ENCODE measurements at regions not wholly inside any gene's neighbourhood (a gene's known extent, or its start where the extent isn't known, plus 50 kb on each side); places are given as distances from the start of the nearest gene placed in this dataset.

DNA sequence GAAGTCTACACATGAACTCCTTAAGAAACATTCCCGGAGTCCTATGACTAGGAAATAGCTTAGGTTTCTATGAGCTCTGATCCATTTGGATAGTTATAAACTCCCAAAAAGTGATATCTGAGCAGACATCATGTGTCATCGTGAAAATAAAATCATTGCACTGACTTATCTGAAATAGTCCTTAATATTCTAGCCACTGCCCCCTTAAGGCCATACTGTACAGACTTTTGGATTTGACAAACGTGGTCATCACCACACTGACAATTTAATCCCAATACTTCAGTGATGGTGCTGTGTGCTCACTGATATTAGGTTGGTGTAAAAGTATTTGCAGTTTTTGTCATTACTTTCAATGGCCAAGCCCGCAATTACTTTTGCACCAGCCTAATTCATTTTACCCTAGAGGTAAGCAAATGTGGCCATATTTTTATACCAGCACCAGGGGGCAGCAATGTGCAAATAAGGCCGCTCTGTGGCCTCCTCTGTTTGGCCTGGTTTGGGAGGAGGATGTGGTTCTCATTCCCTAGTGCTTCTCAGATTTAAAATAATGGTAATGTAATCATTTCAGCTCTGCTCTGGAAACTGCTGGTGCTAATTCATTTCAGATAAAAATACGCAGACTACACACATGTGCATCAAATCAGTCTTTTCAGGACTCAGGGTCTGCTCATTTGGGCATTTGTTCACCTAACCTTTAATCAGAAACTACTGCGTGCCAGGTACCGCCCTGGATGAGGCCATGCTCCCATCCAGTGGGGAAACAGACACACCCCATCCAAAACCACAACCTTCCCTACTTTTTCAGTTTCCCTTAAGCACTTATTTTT is 196.4 kb upstream of the C1QTNF7 start:
- DNase-seq (ENCODE audit: low read depth in 2 of 2), result peak; percentile 48 to 55

- no peak for DNase-seq (ENCODE audit: low read depth in 2 of 2)
Measured at GRCh38 chr4:15232366-15233263, 195.2 kb upstream of the C1QTNF7 start.

DNA sequence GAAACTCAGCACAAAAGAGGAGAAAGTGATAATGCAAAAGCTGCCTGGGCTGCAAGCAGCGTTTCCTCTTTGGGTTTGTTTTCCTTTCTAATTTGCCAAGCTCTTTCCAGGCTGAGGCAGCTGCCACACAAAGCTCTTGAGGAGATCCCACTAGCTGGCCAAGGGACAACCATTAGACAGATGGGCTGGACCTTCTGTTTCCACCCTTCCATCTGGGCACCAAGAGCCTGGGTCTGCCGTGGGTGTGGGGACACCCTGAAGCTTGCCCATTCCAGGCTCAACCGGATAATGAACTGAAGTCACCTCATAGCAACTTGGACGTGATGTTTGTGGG is 194.6 kb upstream of the C1QTNF7 start:
- DNase-seq (ENCODE audit: low read depth in 2 of 2), result no peak

DNA sequence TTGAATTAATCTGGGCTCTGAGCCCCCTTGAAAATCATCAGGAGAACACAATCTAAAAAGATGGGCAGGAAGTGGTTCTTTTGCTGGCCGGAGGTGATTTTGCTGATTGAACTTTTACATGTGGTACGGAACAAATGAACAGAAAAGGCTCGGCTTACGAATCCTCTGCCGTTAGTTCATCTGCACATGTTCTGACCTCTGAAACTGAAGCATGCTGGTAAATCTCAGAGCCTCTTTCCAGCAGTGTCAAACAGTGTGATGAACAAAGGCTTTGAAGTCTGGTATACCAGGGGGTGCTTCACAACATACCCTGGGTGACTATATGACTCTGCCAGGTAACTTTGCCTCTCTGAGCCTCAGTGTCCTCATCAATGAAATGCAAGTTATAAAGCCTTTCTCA is 194.2 kb upstream of the C1QTNF7 start:
- no peak for DNase-seq (ENCODE audit: low read depth in 2 of 2)

DNA sequence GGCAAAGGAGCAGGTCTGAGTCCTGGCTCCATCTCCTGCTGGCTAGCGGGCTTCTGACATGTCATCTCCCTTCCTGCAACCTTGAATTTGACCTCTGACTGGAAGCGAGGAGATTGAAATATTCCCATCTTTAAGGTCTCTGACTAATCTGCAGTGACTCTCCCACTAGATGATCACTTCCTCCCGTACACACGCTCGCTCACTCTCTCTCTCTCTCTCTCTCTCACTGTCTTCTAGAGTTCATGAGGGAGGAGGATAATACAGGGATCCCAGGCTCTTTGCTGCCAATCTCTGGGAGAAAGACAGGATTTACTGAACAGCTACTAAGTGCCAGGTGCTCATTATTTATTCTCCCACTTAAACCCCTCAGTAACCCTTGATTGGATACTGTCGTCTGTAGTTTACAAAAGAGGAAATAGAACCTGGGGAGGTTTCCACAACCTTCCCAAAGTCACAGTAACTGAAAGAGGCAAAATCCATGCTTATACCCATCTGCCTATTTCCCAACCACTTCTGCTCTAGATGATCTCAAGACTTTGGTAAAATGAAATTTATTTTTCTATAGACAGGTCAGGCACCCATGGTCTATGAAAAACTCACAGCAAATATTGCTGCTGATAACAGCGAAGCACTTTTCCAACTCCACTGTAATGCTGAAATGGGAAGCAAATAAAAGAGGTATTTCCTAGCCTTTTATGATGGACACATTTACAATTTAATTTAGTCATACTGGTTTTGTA is 193.5 kb upstream of the C1QTNF7 start:
- no peak for DNase-seq (ENCODE audit: low read depth in 2 of 2)

DNA sequence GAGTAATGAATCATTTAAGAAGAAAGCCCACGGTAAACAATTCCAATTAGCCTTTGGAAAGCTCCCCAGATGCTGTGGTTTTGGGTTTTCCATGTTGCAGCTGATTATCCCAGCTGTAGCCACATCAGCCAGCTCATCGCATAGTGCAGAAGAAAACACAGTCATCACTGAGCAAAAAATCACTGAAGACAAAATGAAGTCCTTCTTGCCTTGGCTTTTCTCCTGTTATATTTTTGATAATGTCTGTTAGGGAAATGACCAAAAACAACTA is 193.0 kb upstream of the C1QTNF7 start:
- DNase-seq (ENCODE audit: low read depth in 2 of 2), result no peak

DNA sequence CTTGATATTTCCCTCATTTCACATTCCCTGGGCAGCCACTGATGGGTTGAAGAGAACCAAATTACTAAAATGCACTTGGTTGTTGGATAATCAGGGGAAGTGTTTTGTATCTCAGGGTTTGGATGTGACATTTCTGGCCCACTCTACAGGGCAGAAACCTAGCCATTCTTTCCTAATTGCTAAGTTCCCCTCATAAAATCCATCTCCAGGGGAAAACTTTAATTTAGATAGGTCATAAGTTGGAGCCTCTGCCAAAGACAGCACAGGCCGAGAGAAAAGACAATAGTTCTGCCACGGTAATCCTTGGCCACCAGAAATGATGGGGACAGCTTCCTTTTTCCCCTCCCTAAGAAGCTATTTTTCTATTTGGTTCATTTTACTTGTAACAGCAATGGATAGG is 192.7 kb upstream of the C1QTNF7 start:
- DNase-seq (ENCODE audit: low read depth in 2 of 2), result no peak

DNA sequence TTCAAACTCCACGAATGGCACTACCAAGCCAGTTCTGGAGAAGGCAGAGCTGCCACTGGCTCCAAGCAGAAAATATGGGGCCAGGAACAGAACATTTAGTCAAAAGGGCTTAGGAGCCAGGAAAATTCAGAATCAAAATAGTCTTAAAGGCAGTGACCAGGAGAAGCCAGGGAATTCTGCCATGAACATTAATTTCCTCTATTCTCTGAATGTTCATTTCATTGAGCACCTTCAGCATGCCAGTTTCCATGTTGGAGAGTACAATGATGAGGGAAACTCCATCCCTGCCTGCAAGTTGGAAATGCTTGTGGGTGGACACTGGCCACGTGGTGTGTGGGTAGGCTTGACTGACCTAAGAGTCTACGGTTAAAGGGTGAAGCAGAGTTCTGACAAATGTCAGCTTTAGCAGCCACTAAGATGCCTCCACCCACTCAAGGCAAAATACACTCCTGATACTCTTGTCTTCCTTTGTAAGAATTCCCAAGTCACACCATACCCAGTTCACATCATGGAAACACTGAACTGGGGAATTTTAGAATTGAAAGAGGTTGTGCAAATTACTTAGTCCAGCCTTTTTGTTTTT is 190.1 kb upstream of the C1QTNF7 start:
- no peak for DNase-seq (ENCODE audit: low read depth in 2 of 2)

DNA sequence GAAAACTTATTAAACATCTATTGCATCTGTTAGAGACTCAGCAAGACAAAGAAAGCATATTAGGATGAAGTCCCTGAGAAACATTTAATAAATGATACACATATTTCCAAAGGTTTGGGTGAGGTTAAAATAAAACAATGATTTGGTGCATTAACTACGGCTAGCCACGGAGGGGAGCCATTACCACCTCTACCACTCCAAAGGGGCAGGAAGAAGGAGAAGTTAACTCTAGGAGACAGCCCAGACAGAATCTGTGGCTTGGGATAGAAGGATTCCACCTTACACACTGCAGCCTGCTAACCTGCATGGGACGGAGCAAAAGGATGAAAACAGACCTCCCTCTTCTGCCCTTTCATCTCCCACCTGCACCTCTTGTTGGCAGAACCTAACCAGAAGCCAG is 189.1 kb upstream of the C1QTNF7 start:
- DNase-seq (ENCODE audit: low read depth in 2 of 2), result no peak

GRCh38 chr4:15239866-15240265 is 188.0 kb upstream of the C1QTNF7 start:
- DNase-seq (ENCODE audit: low read depth in 2 of 2), result no peak

GRCh38 chr4:15240764-15241163 is 187.1 kb upstream of the C1QTNF7 start:
- DNase-seq (ENCODE audit: low read depth in 2 of 2), result no peak

- no peak for DNase-seq (ENCODE audit: low read depth in 2 of 2)
Measured at GRCh38 chr4:15242021-15242420, 185.8 kb upstream of the C1QTNF7 start.

DNA sequence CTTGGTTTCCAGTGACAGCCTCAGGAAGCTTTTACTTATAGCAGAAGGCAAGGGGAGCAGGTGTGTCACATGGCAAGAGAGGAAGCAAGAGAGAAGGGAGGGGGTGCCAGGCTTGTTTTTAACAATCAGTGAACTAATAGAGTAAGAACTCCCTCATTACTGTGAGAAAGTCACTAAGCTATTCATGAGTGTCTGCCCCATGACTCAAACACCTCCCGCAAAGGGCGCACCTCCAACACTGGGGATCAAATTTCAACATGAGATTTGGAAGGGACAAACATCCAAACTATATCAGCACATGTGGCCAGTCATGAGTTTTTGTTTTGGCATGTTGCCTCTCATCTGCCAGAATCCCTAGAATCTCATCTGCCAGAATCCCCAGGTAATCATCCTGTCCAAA is 183.5 kb upstream of the C1QTNF7 start:
- no peak for DNase-seq (ENCODE audit: low read depth in 2 of 2)

GRCh38 chr4:15245006-15245530 is 182.8 kb upstream of the C1QTNF7 start:
- DNase-seq (ENCODE audit: low read depth in 2 of 2), result no peak

GRCh38 chr4:15250021-15250441 is 177.8 kb upstream of the C1QTNF7 start:
- no peak for DNase-seq (ENCODE audit: low read depth in 2 of 2)

GRCh38 chr4:15253349-15253748 is 174.5 kb upstream of the C1QTNF7 start:
- DNase-seq (ENCODE audit: low read depth in 2 of 2), result no peak

- DNase-seq (ENCODE audit: low read depth in 2 of 2), result no peak
Measured at GRCh38 chr4:15254236-15254880, 173.5 kb upstream of the C1QTNF7 start.

GRCh38 chr4:15255537-15255936 is 172.3 kb upstream of the C1QTNF7 start:
- DNase-seq (ENCODE audit: low read depth in 2 of 2), result no peak

GRCh38 chr4:15260758-15261157 is 167.1 kb upstream of the C1QTNF7 start:
- DNase-seq (ENCODE audit: low read depth in 2 of 2), result no peak

GRCh38 chr4:15262396-15262795 is 165.4 kb upstream of the C1QTNF7 start:
- DNase-seq (ENCODE audit: low read depth in 2 of 2), result no peak

GRCh38 chr4:15270201-15270600 is 157.6 kb upstream of the C1QTNF7 start:
- no peak for DNase-seq (ENCODE audit: low read depth in 2 of 2)
